BJ (cell line): ENCODE measurements at regions not wholly inside any gene's neighbourhood (a gene's known extent, or its start where the extent isn't known, plus 50 kb on each side); places are given as distances from the start of the nearest gene placed in this dataset. TPM values are rescaled to one million over a fixed set of nuclear protein-coding genes. Genes with fewer than 3 reads are reported as not detected.
"Not testable (repeated sequence)": the region's sequence is repeated elsewhere in the genome, so short reads cannot be mapped to it uniquely, and the experiment has no call there.

Experiments used
- CTCF ChIA-PET: fragments of 350-600 bp; formaldehyde crosslinking; extraction: SDS; loops from one replicate; lab custom pipeline; 2021; ENCODE audit warnings: antibody characterized with exemption, inconsistent platforms; lab: Yijun Ruan, JAX
- POLR2A ChIA-PET: fragments of 300-600 bp; sonication (Branson Sonifier 250); formaldehyde crosslinking; extraction: SDS; loops from one replicate; lab custom pipeline; 2021; ENCODE audit warnings: antibody characterized with exemption; lab: Charles Lee
- DNase-seq: peaks from one replicate; pipeline ENCODE4 v3.0.0-alpha.2; 2011; ENCODE audit warnings: low read depth
- H3K27me3 ChIP-seq: 2 replicates; pipeline ENCODE4 v1.6.0; 2011; ENCODE audit warnings: low read length; ENCODE audit not compliant: control insufficient read depth, insufficient read depth
- H3K36me3 ChIP-seq: 2 replicates; pipeline ENCODE4 v1.5.1; 2011; ENCODE audit warnings: low read length; ENCODE audit not compliant: control insufficient read depth, insufficient read depth
- H3K4me3 ChIP-seq: 2 replicates; pipeline ENCODE4 v1.5.1; 2011; ENCODE audit warnings: low read depth, mild to moderate bottlenecking, control low read depth, low read length
- CTCF ChIP-seq: IDR thresholded peaks from 2 replicates; pipeline ENCODE4 v1.5.1; 2011; ENCODE audit warnings: low read depth, mild to moderate bottlenecking, control low read depth, inconsistent platforms, low read length, moderate library complexity; ENCODE audit not compliant: insufficient read depth
- small RNA-seq: library from RNA; depleted of rRNA; stranded (forward); fragments of <200 nt; gene quantifications from one replicate; pipeline ENCODE3, GENCODE V24; 2012; ENCODE audit warnings: low replicate concordance, low read depth; ENCODE audit not compliant: insufficient read length

- CTCF ChIA-PET: interaction anchor here (1.0 kb wide), 1 partner anchor 46 kb away, joined by 3 read pairs; no protein-coding TSS in a partner anchor
- H3K27me3 ChIP-seq: no peaks in the 10 kb centered on the region
- no peak for DNase-seq
- no peak for TF ChIP-seq CTCF
- no peak overlapping the region for H3K4me3 ChIP-seq
- no peaks in the 10 kb centered on the region for H3K36me3 ChIP-seq
- POLR2A ChIA-PET: no interaction called here
Measured at GRCh38 chr6:145564553-145564952, 170.8 kb downstream of the EPM2A start.

GRCh38 chr6:145567684-145568252, 167.6 kb downstream of the EPM2A start:
- Histone ChIP-seq H3K4me3 (no peak overlapping the region), H3K27me3 (no peaks in the 10 kb centered on the region), H3K36me3 (no peaks in the 10 kb centered on the region)
- no peak for TF ChIP-seq CTCF
- DNase-seq: no peak
- ChIA-PET CTCF (no interaction called here), POLR2A (no interaction called here)

- CTCF ChIA-PET: no interaction called here
- no peak overlapping the region for H3K4me3 ChIP-seq
- DNase-seq: no peak
- TF ChIP-seq CTCF: no peak
- POLR2A ChIA-PET: no interaction called here
- no peaks in the 10 kb centered on the region for H3K27me3 ChIP-seq
- no peaks in the 10 kb centered on the region for H3K36me3 ChIP-seq
Measured at GRCh38 chr6:145569140-145569539, 166.2 kb downstream of the EPM2A start.

- DNase-seq, POLR2A ChIA-PET: not testable (repeated sequence)
Measured at GRCh38 chr6:145570336-145570735, 165.0 kb downstream of the EPM2A start.

GRCh38 chr6:145574269-145574668, 161.1 kb downstream of the EPM2A start:
- H3K27me3 ChIP-seq, H3K4me3 ChIP-seq, CTCF ChIA-PET, DNase-seq, POLR2A ChIA-PET, H3K36me3 ChIP-seq: not testable (repeated sequence)

More at GRCh38 chr6:145570336-145570735, 165.0 kb downstream of the EPM2A start:
- H3K27me3 ChIP-seq, H3K36me3 ChIP-seq, CTCF ChIA-PET, H3K4me3 ChIP-seq: not testable (repeated sequence)

Small RNA genes lying in the stretch of these regions (small RNA-seq; reads per million reads assigned to genes)
- gene RNU1-33P: not detected
